ENCODE measurements at regions not wholly inside any gene's neighbourhood (a gene's known extent, or its start where the extent isn't known, plus 50 kb on each side); places are given as distances from the start of the nearest gene placed in this dataset.
A peak's percentile ranks its signal among the peaks of the same experiment; 100 is the strongest.
"Not testable (repeated sequence)": the region's sequence is repeated elsewhere in the genome, so short reads cannot be mapped to it uniquely, and the experiment has no call there.

DNA sequence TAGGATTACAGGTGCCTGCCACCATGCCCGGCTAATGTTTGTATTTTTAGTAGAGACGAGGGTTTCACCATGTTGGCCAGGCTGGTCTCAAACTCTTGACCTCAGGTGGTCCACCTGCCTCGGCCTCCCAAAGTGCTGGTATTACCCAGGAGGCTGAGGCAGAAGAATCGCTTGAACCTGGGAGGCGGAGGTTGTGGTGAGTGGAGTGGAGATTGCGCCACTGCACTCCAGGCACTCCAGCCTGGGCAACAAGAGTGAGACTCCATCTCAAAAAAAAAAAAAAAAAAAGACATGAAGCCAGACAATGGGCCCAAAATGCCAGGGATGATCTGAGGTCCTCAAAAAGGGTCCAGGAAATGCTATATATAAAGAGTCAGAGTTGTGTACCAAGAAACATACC is 392.9 kb downstream of the SEC14L1 start:
- DNase-seq, result not testable (repeated sequence)

DNA sequence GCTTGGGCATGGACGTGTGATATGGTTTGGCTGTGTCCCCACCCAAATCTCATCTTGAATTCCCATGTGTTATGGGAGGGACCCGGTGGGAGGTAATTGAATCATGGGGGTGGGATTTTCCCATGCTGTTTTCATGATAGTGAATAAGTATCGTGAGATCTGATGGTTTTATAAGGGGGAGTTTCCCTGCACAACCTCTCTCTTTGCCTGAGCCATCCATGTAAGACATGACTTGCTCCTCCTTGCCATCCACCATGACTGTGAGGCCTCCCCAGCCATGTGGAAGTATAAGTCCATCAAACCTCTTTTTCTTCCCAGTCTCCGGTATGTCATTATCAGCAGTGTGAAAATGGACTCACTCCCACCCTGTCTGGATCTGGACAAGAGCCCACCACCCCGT is 393.4 kb downstream of the SEC14L1 start:
- no peak for DNase-seq

- DNase-seq, result no peak
These were observed 394.7 kb downstream of the SEC14L1 start for GRCh38 chr17:77535435-77535834.

DNA sequence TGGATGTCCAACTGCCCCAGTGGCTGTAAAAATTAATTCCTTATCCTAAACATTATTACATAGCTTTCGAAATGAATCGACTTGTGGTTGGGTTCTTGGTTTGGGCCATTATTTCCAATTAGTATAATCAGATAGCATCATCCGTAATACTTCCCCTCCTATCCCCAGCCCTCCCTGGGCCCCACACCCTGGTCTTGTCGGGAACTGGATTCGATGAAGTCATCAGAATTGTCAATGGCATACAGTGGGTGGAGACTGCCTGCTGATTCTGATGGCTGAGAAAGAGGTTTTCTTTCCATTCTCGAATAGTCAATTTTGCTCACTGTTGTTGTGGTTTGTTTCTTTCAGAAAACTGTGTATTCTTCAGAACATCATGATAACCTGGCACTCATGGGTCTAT is 395.1 kb downstream of the SEC14L1 start:
- no peak for DNase-seq

DNA sequence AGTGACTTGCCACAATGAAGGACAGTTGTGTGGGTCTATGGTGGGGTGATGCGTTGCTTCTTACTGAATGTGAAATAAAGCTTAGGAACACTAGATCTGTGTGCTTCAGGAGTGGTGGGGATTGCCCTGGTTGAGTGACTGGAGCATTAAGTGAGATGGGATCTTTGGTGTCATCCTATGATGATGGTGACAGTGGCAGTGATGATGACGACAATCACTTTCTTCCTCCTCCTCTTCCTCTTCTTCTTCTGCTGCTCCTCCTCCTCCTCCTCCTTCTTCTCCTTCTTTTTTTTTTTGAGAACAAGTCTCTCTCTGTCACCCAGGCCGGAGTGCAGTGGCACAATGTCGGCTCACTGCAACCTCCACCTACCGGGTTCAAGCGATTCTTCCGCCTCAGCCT is 396.8 kb downstream of the SEC14L1 start:
- no peak for DNase-seq

DNA sequence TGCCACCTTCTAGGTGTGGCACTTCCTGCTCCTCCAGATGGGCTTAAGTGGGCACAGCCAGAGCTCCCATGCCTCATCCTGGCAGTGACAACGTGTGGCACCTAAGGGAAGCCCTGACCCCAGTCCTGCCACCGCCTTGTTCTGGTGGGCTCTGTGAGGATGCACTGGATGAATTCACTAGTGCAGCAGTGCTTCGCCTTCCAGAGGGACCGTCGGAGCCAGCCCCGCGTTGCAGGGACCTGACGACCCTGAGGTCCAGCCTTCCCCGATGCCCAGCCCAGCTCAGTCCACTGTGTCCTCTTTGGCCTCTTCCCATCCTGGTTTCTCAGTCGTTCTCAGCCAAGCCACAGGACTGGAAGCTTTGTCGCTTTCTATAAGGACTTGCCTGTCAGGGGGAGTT is 399.8 kb downstream of the SEC14L1 start:
- no peak for DNase-seq

- DNase-seq, result no peak
These were observed 400.2 kb downstream of the SEC14L1 start for GRCh38 chr17:77540975-77541374.

- DNase-seq, result no peak
These were observed 401.2 kb downstream of the SEC14L1 start for GRCh38 chr17:77542011-77542410.

DNA sequence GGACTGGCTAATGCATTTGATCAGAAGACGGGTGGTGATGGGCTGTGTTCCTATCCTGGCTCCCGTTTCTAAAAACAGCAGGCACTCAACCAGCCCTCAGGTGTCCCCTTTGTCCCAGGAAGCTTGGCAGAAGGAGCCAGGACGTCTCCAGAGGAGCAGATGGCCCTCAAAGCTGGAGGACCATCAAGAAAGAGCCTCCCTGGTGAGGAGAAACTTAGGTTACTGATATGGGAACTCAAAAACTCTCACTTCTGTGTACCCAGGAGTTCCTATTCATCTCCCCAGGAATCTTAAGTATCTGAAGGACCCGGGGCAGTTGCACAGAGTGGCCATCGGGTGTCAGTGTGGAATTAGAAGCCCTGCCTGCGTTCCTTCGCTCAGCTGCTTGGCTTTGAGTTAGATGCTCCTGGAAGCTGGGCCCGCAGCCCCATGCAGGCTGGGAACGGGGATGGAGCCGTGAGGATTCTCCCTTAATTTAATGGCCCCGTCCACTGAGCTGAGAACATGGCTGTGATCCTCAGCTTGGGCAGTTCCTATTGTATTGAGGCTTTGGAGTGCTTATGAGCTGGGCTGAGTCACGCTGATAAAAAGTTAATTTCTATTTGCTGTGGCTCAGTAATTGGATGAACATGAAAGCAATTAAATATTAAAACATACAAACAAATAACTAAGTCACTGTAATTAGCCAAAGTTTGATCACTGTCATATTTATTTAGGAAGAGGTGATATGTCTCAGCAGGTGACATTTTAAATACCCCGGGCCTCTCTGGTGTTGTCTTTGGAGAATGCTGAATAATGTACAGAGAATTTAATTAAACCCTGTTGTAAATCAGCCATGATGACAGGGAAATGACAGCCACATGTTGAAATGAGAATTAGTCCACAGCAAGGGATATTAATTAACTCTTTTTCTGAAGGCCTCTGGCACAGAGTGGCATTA is 402.1 kb downstream of the SEC14L1 start:
- peak; percentile 60 for DNase-seq

DNA sequence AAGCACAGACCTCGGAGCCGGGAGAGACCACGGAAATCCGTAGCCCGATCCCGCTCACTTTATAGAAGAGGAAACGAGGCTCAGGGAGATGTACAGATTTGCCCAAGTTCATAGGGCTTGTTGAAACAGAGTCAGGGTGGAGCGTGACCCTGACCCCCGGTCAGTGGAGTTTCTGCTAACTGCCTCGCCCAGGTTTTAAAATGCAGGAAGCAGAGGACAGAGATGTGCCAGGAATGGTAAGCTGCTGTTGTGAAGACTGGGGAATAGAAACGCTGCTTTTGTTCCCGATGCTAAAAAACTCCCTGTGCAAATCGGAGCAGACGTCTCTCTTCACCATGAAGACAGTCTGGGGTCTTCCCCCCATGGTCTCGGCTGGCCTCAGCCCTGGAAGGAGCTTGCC is 403.0 kb downstream of the SEC14L1 start:
- DNase-seq, result no peak

- DNase-seq, result no peak
These were observed 403.8 kb downstream of the SEC14L1 start for GRCh38 chr17:77544347-77545110.

DNA sequence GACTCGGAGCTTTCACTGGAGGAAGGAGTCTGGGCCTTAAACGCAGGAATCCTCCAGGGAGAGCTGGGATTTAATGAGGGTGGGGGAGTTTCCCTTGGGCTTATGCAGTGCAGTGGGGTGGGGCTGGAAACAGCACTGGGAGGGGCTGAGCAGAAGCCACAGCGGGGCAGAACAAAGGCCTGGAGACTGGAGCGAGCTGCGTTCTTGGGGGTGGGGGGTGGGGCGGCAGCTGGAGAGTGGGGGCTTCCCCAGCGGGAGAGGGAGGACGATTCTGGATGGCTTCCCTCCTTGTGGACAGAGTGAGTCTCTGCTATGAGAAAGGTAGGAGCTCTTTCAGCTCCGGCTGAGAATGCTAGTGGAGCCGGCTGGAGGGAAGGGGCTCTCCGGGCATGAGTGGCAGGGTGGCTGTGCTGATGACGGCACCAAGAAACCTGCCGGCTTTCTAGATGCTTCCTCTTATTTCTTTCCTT is 406.0 kb downstream of the SEC14L1 start:
- DNase-seq, result no peak

DNA sequence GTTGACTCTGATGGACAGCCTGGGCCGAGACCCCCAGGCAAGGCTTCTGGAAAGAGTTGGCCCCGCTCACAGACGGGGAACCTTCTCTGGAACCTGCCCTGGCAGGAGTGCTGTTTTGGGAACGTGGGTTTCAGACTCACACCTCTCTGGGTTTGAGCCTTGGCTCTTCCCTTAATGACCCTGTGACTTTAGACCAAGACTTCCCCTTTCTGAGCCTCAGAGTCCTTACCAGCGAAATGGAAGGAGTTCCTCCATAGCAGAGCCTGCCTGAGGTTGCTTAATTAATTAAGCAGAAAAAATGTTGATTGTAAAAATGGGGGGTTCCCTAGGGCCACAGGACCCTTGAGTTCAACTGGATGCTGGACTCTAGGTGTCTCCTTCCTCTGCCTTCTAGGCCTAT is 408.2 kb downstream of the SEC14L1 start:
- no peak for DNase-seq

DNA sequence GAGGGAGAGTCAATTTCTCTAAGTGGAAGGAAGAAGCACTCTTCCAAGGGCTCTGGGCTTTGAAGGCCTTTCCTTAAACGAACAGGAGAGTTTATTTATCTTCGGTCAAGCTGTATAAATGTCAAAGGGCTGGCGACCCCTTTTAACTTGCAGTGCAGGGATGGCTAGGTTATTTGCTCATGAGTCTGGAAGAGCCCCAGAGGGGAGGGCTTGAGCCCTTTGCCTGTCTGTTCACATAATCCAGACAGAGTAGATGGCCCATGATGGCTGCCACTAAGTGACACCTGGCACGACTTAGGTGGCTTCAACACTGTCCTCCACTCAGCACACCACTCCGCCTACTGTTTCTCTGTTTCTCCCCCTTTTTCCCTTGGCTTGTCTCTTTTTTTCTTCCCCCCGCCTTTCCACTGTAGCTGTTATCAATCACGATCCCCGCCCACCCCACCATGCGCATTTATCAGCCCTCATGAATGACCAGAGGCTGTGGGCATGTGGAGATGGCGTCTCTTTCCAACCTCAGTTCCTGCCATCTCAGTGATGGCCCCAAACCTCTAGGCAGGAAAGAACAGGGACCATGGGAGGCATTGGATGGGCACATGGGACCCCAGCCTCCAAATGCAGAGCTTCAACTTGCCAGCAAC is 408.7 kb upstream of the TNRC6C start:
- DNase-seq, result no peak

- no peak for DNase-seq
These were observed 404.9 kb upstream of the TNRC6C start for GRCh38 chr17:77553459-77554066.

DNA sequence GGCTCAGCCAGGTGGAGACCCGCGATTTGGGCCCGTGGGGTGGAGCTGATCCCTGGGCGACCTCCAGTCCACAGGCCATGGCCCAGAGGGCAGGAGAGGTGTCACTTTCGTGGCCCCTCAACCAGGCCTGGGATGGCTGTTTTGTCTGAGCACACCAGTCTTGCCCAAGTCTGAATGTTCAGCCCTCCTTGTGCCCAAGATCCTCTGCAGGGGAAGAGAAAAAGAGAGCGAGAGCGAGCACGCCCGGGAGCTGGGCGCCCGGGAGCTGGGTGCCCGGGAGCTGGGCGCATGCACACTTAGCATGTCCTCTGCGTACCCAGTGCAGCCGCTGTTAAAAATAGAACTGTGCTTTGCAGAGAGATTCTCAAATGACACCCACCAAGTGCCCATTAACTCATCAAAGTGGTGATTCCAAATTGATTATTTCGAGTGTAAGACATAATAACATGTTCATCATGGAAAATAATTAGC is 403.3 kb upstream of the TNRC6C start:
- no peak for DNase-seq

GRCh38 chr17:77555741-77556291 is 402.7 kb upstream of the TNRC6C start:
- DNase-seq, result peak; percentile 5

DNA sequence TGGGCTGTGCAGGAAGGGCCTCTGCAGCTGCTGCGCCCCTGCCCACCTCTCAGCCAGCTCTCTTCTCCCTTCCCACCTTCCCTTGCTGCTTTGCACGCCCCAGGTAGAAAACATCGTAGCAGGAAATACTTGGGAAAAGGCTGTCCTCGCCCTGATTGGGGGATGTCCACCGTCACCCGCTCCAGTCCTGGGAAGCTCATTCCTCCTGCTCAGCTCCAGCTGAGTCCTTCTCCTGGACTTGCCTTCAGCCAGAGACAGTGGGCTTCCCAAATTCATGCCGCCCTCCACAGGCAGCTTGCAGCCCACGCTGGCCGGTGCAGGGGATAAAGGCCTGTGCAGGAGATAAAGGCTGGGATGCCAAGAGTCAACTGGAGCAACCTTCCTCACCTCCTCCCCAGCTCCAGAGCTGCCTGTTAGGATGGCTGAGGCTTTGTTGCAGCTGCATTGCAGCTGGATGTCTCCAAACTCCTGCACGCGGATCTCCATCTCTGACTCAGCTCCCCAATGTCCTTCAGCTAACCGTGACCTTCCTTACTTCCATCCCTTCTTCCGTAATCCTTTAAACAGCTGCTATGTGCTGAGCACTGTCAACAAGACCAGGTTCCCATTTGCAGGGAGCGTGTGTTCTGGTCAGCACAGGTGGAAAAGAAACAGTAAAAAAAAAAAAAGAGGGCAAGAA is 402.0 kb upstream of the TNRC6C start:
- no peak for DNase-seq

- no peak for DNase-seq
These were observed 399.5 kb upstream of the TNRC6C start for GRCh38 chr17:77558846-77559626.

DNA sequence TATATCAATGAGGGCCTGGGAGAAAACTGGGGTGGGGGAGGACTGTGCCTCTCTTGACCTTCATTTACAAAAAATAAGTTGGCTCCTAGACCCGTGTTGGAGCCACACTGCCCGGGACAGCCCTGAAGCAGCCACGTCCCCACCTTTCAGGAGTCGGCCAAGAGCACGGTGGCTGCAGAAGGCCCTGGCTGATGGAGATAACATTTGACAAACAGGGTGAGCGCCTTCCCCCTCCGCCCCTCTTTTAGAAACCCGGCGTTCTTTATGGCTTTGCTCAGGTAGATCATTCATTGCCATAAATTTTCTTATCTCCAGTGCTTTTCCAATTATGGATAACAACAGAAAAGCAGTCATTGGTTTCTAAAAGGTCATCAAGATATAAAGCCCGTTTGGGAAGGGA is 398.1 kb upstream of the TNRC6C start:
- no peak for DNase-seq

DNA sequence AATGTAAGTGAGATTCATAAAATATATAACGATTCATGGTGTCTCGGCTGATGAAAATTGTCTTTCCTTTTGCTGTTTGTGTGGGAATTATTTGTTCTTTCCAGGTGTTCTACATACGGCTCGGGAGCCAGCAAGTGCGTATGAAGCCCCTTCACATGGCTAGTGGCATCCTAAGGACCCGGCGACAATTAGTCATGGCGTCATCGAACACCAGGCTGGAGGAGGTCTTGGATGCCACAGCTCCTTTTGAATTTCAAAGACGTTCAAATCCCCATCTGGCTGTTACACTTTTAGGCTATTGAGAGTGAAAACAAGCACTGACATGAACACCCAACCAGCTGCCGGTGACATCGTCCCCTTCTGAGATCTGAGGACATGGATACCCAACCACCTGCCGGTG is 397.7 kb upstream of the TNRC6C start:
- no peak for DNase-seq
